ENCODE measurements at regions not wholly inside any gene's neighbourhood (a gene's known extent, or its start where the extent isn't known, plus 50 kb on each side); places are given as distances from the start of the nearest gene placed in this dataset.

- FAIRE-seq, result no peak
- H3K36me3 ChIP-seq (ENCODE audit: control insufficient read depth, insufficient read depth, low read length), result no peaks in the 10 kb centered on the region
Measured at GRCh38 chr6:130314271-130314670, 51.5 kb upstream of the TMEM200A start.

GRCh38 chr6:130313206-130313605 is 52.6 kb upstream of the TMEM200A start:
- Histone ChIP-seq H3K4me3 (ENCODE audit: low read depth, low read length) (no peak overlapping the region), H3K36me3 (ENCODE audit: control insufficient read depth, insufficient read depth, low read length) (no peaks in the 10 kb centered on the region), H3K27me3 (ENCODE audit: control insufficient read depth, insufficient read depth, low read length) (peaks cover 2% of the 10 kb centered on the region)
- FAIRE-seq, result peak; percentile 58
- DNase-seq (ENCODE audit: low read depth), result no peak
- TF ChIP-seq CTCF (IDR thresholded peaks at IDR 0.05; ENCODE audit: insufficient read depth, low read length, severe bottlenecking), result no peak

More at GRCh38 chr6:130314271-130314670, 51.5 kb upstream of the TMEM200A start:
- no peak for DNase-seq (ENCODE audit: low read depth)
- no peak for TF ChIP-seq CTCF (IDR thresholded peaks at IDR 0.05; ENCODE audit: insufficient read depth, low read length, severe bottlenecking)
- Histone ChIP-seq H3K27me3 (ENCODE audit: control insufficient read depth, insufficient read depth, low read length) (peaks cover 2% of the 10 kb centered on the region), H3K4me3 (ENCODE audit: low read depth, low read length) (no peak overlapping the region)

- TF ChIP-seq CTCF (IDR thresholded peaks at IDR 0.05; ENCODE audit: insufficient read depth, low read length, severe bottlenecking), result no peak
- DNase-seq (ENCODE audit: low read depth) (no peak), FAIRE-seq (no peak)
- Histone ChIP-seq H3K36me3 (ENCODE audit: control insufficient read depth, insufficient read depth, low read length) (no peaks in the 10 kb centered on the region), H3K27me3 (ENCODE audit: control insufficient read depth, insufficient read depth, low read length) (peaks cover 2% of the 10 kb centered on the region), H3K4me3 (ENCODE audit: low read depth, low read length) (no peak overlapping the region)
Measured at GRCh38 chr6:130309028-130309427, 56.8 kb upstream of the TMEM200A start.

- no peak for FAIRE-seq
Measured at GRCh38 chr6:130307752-130308361, 58.0 kb upstream of the TMEM200A start.

GRCh38 chr6:130306377-130306776 is 59.4 kb upstream of the TMEM200A start:
- no peak for TF ChIP-seq CTCF (IDR thresholded peaks at IDR 0.05; ENCODE audit: insufficient read depth, low read length, severe bottlenecking)
- H3K27me3 ChIP-seq (ENCODE audit: control insufficient read depth, insufficient read depth, low read length), result peaks cover 2% of the 10 kb centered on the region
- FAIRE-seq, result no peak
- H3K36me3 ChIP-seq (ENCODE audit: control insufficient read depth, insufficient read depth, low read length), result no peaks in the 10 kb centered on the region
- no peak overlapping the region for H3K4me3 ChIP-seq (ENCODE audit: low read depth, low read length)
- peak; percentile 3 for DNase-seq (ENCODE audit: low read depth)

More at GRCh38 chr6:130307752-130308361, 58.0 kb upstream of the TMEM200A start:
- peak; percentile 65 for DNase-seq (ENCODE audit: low read depth)
- no peak for TF ChIP-seq CTCF (IDR thresholded peaks at IDR 0.05; ENCODE audit: insufficient read depth, low read length, severe bottlenecking)
- H3K27me3 ChIP-seq (ENCODE audit: control insufficient read depth, insufficient read depth, low read length), result peaks cover 2% of the 10 kb centered on the region
- no peak overlapping the region for H3K4me3 ChIP-seq (ENCODE audit: low read depth, low read length)
- no peaks in the 10 kb centered on the region for H3K36me3 ChIP-seq (ENCODE audit: control insufficient read depth, insufficient read depth, low read length)

- DNase-seq (ENCODE audit: low read depth) (no peak), FAIRE-seq (no peak)
- no peak for TF ChIP-seq CTCF (IDR thresholded peaks at IDR 0.05; ENCODE audit: insufficient read depth, low read length, severe bottlenecking)
- Histone ChIP-seq H3K27me3 (ENCODE audit: control insufficient read depth, insufficient read depth, low read length) (no peaks in the 10 kb centered on the region), H3K36me3 (ENCODE audit: control insufficient read depth, insufficient read depth, low read length) (no peaks in the 10 kb centered on the region), H3K4me3 (ENCODE audit: low read depth, low read length) (no peak overlapping the region)
Measured at GRCh38 chr6:130303431-130303830, 62.4 kb upstream of the TMEM200A start.
